Spleen (tissue), 11 donors: ENCODE measurements at regions not wholly inside any gene's neighbourhood (a gene's known extent, or its start where the extent isn't known, plus 50 kb on each side); places are given as distances from the start of the nearest gene placed in this dataset.

Source experiments
- DNase-seq: peaks from one replicate; pipeline ENCODE4 v3.0.0-alpha.2; 2020
- H3K27ac ChIP-seq, 8 donors: fragments of 200-600 bp; sonication (generic) in 7 of 8; 1 replicate in 4 of 8; 2 replicates in 4 of 8; pipeline versions ENCODE4 v1.5.0 to v1.8.0; 2016 to 2021; ENCODE audit warnings: inconsistent platforms in 4 of 8, mild to moderate bottlenecking in 4 of 8, moderate library complexity in 1 of 8
- H3K27me3 ChIP-seq, 7 donors: fragments of 200-600 bp; sonication (generic) in 6 of 7; replicated peaks in 1 of 7; 1 replicate in 4 of 7; 2 replicates in 3 of 7; pipeline versions ENCODE4 v1.5.0 to v1.8.0; 2016 to 2021; ENCODE audit warnings: inconsistent platforms in 3 of 7, mild to moderate bottlenecking in 1 of 7
- H3K36me3 ChIP-seq, 6 donors: fragments of 200-600 bp; sonication (generic) in 5 of 6; 1 replicate in 4 of 6; 2 replicates in 2 of 6; pipeline versions ENCODE4 v1.5.0 to v1.8.0; 2016 to 2021; ENCODE audit warnings: inconsistent platforms in 2 of 6
- H3K4me1 ChIP-seq, 6 donors: fragments of 200-600 bp; sonication (generic) in 5 of 6; 1 replicate in 3 of 6; 2 replicates in 3 of 6; pipeline versions ENCODE4 v1.5.0 to v1.8.0; 2016 to 2021; ENCODE audit warnings: inconsistent platforms in 3 of 6
- H3K4me3 ChIP-seq, 8 donors: fragments of 200-600 bp; sonication (generic) in 7 of 8; 1 replicate in 4 of 8; 2 replicates in 4 of 8; pipeline versions ENCODE4 v1.5.0 to v1.8.0; 2016 to 2021; ENCODE audit warnings: inconsistent platforms in 4 of 8, mild to moderate bottlenecking in 4 of 8, moderate library complexity in 2 of 8
- H3K9me3 ChIP-seq, 8 donors: fragments of 200-600 bp; sonication (generic) in 7 of 8; 1 replicate in 4 of 8; 2 replicates in 4 of 8; pipeline versions ENCODE4 v1.5.0 to v1.8.0; 2016 to 2021; ENCODE audit warnings: inconsistent platforms in 4 of 8
- CTCF ChIP-seq, 11 experiments: fragments of 200-600 bp in 7 of 11; fragments of 450-650 bp in 4 of 11; sonication (generic) in 4 of 11; IDR thresholded peaks in 8 of 11; conservative IDR thresholded peaks in 3 of 11; 1 replicate in 7 of 11; 2 replicates in 4 of 11; pipeline versions ENCODE4 v1.4.0 to v1.8.0; 2016 to 2021; ENCODE audit warnings: antibody characterized with exemption in 11 of 11, inconsistent platforms in 4 of 11, mild to moderate bottlenecking in 1 of 11
- POLR2A ChIP-seq, 3 donors: fragments of 450-650 bp; IDR thresholded peaks; one replicate each; pipeline ENCODE4 v1.5.1; 2017; ENCODE audit warnings: antibody characterized with exemption in 3 of 3, mild to moderate bottlenecking in 1 of 3
- POLR2AphosphoS5 ChIP-seq, 3 donors: sonication (generic); formaldehyde crosslinking; IDR thresholded peaks; one replicate each; pipeline ENCODE4 v1.5.1; 2017; ENCODE audit warnings: antibody characterized with exemption in 3 of 3
- WGBS, 5 donors: extraction: QIAGEN DNeasy Blood & Tissue Kit in 3 of 5; methylation state at CpG; one replicate each; pipeline versions ENCODE4 v1.1.5 to v1.1.7; 2013 to 2018; 5-methylcytosine and 5-hydroxymethylcytosine counted together
- intact Hi-C: fragments of 100-400 bp; cut with DNase I; formaldehyde crosslinking; loops from one replicate; pipeline ENCODE4 v1.15.0; 2023; ENCODE audit warnings: low total_unique reads
- donor health status: healthy with polysubstance abuse.
- donor health status: DM: no; HTN: no; CAD: no; lungs with moderate emphysema.
- donor health status: DM: no; HTN: no; CAD: no.
- donor health status: Bipolar disorder and iron deficiency.
- donor health status: healthy.
- donor health status: DM: no; HTN: no; CAD: no.
- donor health status: DM: yes; HTN: yes; CAD: no.

- no peak for DNase-seq
- H3K4me3 ChIP-seq, result no peak overlapping the region
- WGBS, 5 donors, result 81 to 87% (median 85%) methylated on average over 3 of the region's 3 CpGs
- H3K27me3 ChIP-seq, result no peaks in the 10 kb centered on the region
- H3K36me3 ChIP-seq, result no peaks in the 10 kb centered on the region
- intact Hi-C loops, result no loop called here
- H3K9me3 ChIP-seq, result no peaks in the 10 kb centered on the region
- no peaks in the 10 kb centered on the region for H3K4me1 ChIP-seq
- no peak for TF ChIP-seq POLR2AphosphoS5 (IDR thresholded peaks at IDR 0.05)
- TF ChIP-seq CTCF (IDR thresholded peaks at IDR 0.05 in 8 of 11, conservative IDR thresholded peaks at IDR 0.05 in 3 of 11), result no peak
- no peak for TF ChIP-seq POLR2A (IDR thresholded peaks at IDR 0.05)
- H3K27ac ChIP-seq, result no peak overlapping the region
Observed at GRCh38 chr6:142558786-142559185, 257.0 kb downstream of the ADGRG6 start.

- Histone ChIP-seq H3K9me3 (no peaks in the 10 kb centered on the region), H3K27ac (no peak overlapping the region), H3K27me3 (no peaks in the 10 kb centered on the region), H3K4me3 (no peak overlapping the region), H3K4me1 (no peaks in the 10 kb centered on the region), H3K36me3 (no peaks in the 10 kb centered on the region)
- TF ChIP-seq CTCF (IDR thresholded peaks at IDR 0.05 in 8 of 11, conservative IDR thresholded peaks at IDR 0.05 in 3 of 11) (no peak), POLR2A (IDR thresholded peaks at IDR 0.05) (no peak), POLR2AphosphoS5 (IDR thresholded peaks at IDR 0.05) (no peak)
- no peak for DNase-seq
- intact Hi-C loops, result no loop called here
- WGBS, 5 donors, result 85 to 95% (median 87%) methylated on average over 3 of the region's 3 CpGs
Observed at GRCh38 chr6:142561511-142562265, 259.9 kb downstream of the ADGRG6 start.

- Histone ChIP-seq H3K27me3 (no peaks in the 10 kb centered on the region), H3K4me1 (no peaks in the 10 kb centered on the region), H3K36me3 (no peaks in the 10 kb centered on the region), H3K9me3 (no peaks in the 10 kb centered on the region), H3K4me3 (no peak overlapping the region), H3K27ac (no peak overlapping the region)
- intact Hi-C loops, result no loop called here
- 76 to 83% (median 79%) methylated on average over 4 of the region's 4 CpGs for WGBS, 5 donors
- no peak for DNase-seq
- TF ChIP-seq POLR2AphosphoS5 (IDR thresholded peaks at IDR 0.05) (no peak), POLR2A (IDR thresholded peaks at IDR 0.05) (no peak), CTCF (IDR thresholded peaks at IDR 0.05 in 8 of 11, conservative IDR thresholded peaks at IDR 0.05 in 3 of 11) (no peak)
Observed at GRCh38 chr6:142562865-142563264, 261.1 kb downstream of the ADGRG6 start.

GRCh38 chr6:142566628-142567396 is 265.0 kb downstream of the ADGRG6 start:
- peak; percentile 36 to 84 (median 67) for TF ChIP-seq CTCF (IDR thresholded peaks at IDR 0.05 in 8 of 11, conservative IDR thresholded peaks at IDR 0.05 in 3 of 11)
- TF ChIP-seq POLR2A (IDR thresholded peaks at IDR 0.05), result no peak
- no peak for TF ChIP-seq POLR2AphosphoS5 (IDR thresholded peaks at IDR 0.05)
- WGBS, 5 donors, result 59 to 67% (median 64%) methylated on average over 10 of the region's 10 CpGs

More at GRCh38 chr6:142566628-142567396, 265.0 kb downstream of the ADGRG6 start:
- no peaks in the 10 kb centered on the region for H3K27me3 ChIP-seq
- no peak for DNase-seq
- H3K9me3 ChIP-seq, result no peaks in the 10 kb centered on the region
- H3K36me3 ChIP-seq, result no peaks in the 10 kb centered on the region
- no peak overlapping the region for H3K4me3 ChIP-seq
- no peak overlapping the region for H3K27ac ChIP-seq
- peaks cover 0 to 11% (median 0%) of the 10 kb centered on the region in 6 donors for H3K4me1 ChIP-seq
- intact Hi-C loops, result loop anchor here (5.0 kb wide), 1 partner anchor 860 kb away; no protein-coding TSS in a partner anchor
